Stomach (tissue), 4 donors: ENCODE measurements at regions not wholly inside any gene's neighbourhood (a gene's known extent, or its start where the extent isn't known, plus 50 kb on each side); places are given as distances from the start of the nearest gene placed in this dataset.

Experiments
- POLR2A ChIP-seq, 4 donors: fragments of 450-650 bp; IDR thresholded peaks; one replicate each; pipeline ENCODE4 v1.6.1; 2016; ENCODE audit warnings: antibody characterized with exemption in 4 of 4, control low read depth in 2 of 4, mild to moderate bottlenecking in 1 of 4, moderate library complexity in 1 of 4
- TF ChIP-seq, protein P1 (sequence below), 7 experiments: fragments of 450-650 bp in 4 of 7; fragments of 200-600 bp in 3 of 7; sonication (generic) in 3 of 7; IDR thresholded peaks; one replicate each; pipeline ENCODE4 v1.5.1; 2016 to 2019; ENCODE audit warnings: antibody characterized with exemption in 7 of 7, control low read depth in 2 of 7, mild to moderate bottlenecking in 1 of 7

DNA sequence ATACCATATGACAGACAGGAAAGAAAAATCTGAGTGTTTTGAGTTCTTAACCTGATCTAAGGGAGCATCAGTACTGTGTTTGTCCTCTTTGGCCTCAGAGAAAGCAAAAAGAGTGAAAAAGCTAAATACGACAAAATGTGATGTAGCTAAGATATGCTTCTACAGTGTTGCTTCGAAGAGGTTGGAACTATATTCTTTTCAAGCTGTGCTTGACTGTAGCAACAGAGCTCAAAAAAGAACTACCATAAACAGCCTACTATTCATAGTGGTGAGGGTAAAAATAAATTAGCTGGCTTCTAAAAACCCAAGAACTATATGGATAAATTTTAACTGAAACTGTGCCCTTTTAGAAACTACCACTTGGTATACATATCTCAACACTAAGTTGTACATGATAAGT is 881.8 kb upstream of the PCDH10 start:
- TF ChIP-seq, protein P1, sequence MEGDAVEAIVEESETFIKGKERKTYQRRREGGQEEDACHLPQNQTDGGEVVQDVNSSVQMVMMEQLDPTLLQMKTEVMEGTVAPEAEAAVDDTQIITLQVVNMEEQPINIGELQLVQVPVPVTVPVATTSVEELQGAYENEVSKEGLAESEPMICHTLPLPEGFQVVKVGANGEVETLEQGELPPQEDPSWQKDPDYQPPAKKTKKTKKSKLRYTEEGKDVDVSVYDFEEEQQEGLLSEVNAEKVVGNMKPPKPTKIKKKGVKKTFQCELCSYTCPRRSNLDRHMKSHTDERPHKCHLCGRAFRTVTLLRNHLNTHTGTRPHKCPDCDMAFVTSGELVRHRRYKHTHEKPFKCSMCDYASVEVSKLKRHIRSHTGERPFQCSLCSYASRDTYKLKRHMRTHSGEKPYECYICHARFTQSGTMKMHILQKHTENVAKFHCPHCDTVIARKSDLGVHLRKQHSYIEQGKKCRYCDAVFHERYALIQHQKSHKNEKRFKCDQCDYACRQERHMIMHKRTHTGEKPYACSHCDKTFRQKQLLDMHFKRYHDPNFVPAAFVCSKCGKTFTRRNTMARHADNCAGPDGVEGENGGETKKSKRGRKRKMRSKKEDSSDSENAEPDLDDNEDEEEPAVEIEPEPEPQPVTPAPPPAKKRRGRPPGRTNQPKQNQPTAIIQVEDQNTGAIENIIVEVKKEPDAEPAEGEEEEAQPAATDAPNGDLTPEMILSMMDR (IDR thresholded peaks at IDR 0.05) = no peak
- TF ChIP-seq POLR2A (IDR thresholded peaks at IDR 0.05) = no peak
